Type B pancreatic cell (in vitro differentiated cells): ENCODE measurements at regions not wholly inside any gene's neighbourhood (a gene's known extent, or its start where the extent isn't known, plus 50 kb on each side); places are given as distances from the start of the nearest gene placed in this dataset.

Source experiments
- DNase-seq: peaks from one replicate; pipeline ENCODE4 v3.0.0; 2021; ENCODE audit warnings: mixed read lengths; ENCODE audit not compliant: unreplicated experiment; ENCODE audit errors: extremely low spot score
- H3K27ac Mint-ChIP-seq: 2 replicates; pipeline ENCODE4 v1.8.0; 2021; ENCODE audit warnings: mild to moderate bottlenecking, mixed read lengths
- H3K27me3 Mint-ChIP-seq: 2 replicates; pipeline ENCODE4 v1.8.0; 2021; ENCODE audit warnings: mixed read lengths
- H3K36me3 Mint-ChIP-seq: 2 replicates; pipeline ENCODE4 v1.8.0; 2021; ENCODE audit warnings: mixed read lengths
- H3K4me1 Mint-ChIP-seq: one replicate; pipeline ENCODE4 v1.8.0; 2021; ENCODE audit warnings: mixed read lengths; ENCODE audit not compliant: unreplicated experiment
- H3K4me3 Mint-ChIP-seq: 2 replicates; pipeline ENCODE4 v1.8.0; 2021; ENCODE audit warnings: mild to moderate bottlenecking, mixed read lengths
- H3K9me3 Mint-ChIP-seq: 2 replicates; pipeline ENCODE4 v1.8.0; 2021; ENCODE audit warnings: mixed read lengths
- CTCF ChIP-seq: fragments of 200-600 bp; sonication (generic); conservative IDR thresholded peaks from 2 replicates; pipeline ENCODE4 v1.5.0; 2021; ENCODE audit warnings: antibody characterized with exemption, mild to moderate bottlenecking

GRCh38 chr5:3963652-3964051, 368.0 kb downstream of the IRX1 start:
- H3K27me3 Mint-ChIP-seq: peaks cover 12% of the 10 kb centered on the region
- no peak for TF ChIP-seq CTCF
- H3K4me3 Mint-ChIP-seq: no peak overlapping the region
- no peaks in the 10 kb centered on the region for H3K4me1 Mint-ChIP-seq
- H3K27ac Mint-ChIP-seq: no peak overlapping the region
- H3K9me3 Mint-ChIP-seq: peaks cover 9% of the 10 kb centered on the region
- DNase-seq: no peak
- H3K36me3 Mint-ChIP-seq: no peaks in the 10 kb centered on the region

DNA sequence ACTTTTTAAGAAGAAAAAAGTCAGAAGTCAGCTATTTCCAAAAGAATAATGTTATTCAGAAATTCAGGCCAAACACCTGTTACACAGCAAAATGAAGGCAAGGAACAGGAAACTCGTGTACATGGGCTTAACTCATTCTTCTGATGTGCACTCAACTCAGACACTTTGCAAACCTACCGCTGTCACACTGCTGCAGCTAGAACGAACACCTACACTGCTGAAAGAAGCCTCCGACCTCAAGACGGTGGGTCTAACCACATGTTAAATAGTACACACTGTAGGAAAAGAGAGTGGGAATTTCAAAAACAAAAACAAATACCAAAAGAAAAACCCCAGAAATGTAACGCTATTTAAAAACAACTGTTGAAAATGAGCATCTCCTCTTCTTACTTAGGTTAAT, 384.5 kb downstream of the IRX1 start:
- Mint-ChIP-seq H3K9me3 (peaks cover 5% of the 10 kb centered on the region), H3K36me3 (no peaks in the 10 kb centered on the region), H3K27ac (no peak overlapping the region), H3K4me3 (no peak overlapping the region), H3K4me1 (no peaks in the 10 kb centered on the region), H3K27me3 (no peaks in the 10 kb centered on the region)
- no peak for DNase-seq
- TF ChIP-seq CTCF: no peak

- H3K4me1 Mint-ChIP-seq: no peaks in the 10 kb centered on the region
- no peak overlapping the region for H3K4me3 Mint-ChIP-seq
- H3K36me3 Mint-ChIP-seq: no peaks in the 10 kb centered on the region
- peaks cover 6% of the 10 kb centered on the region for H3K27me3 Mint-ChIP-seq
- DNase-seq: no peak
- no peak for TF ChIP-seq CTCF
- peaks cover 5% of the 10 kb centered on the region for H3K9me3 Mint-ChIP-seq
- H3K27ac Mint-ChIP-seq: no peak overlapping the region
Measured at GRCh38 chr5:3987867-3988266, 392.2 kb downstream of the IRX1 start.

DNA sequence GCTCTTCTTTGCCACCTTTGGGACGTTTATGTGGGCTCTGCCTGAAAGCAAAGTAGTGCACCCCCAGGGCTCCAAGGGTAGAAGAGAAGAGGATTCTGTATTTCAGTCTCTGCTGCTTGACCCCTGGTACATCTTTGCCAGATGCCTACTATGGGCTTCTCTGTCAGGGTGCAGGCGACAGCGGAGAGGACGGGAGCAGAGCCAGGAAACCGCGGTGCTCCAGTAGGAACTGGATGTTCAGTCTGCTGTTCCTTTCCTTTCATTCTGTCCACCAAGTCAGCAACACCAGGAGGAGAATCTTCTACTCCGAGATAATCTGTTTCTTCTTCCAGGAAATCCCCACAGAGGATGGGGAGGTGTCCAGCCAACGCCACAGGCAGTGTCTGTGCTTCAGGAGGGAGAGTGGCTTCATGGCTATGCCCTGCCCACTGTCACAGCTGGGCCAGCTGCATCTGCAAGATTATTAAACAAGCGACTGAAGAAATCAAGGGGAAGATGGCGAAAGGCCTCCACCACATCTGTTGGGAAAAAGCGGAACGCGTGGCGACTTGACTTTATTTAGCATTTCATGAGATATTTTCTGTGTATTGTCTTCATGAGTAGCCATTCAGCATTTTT, 398.3 kb downstream of the IRX1 start:
- H3K36me3 Mint-ChIP-seq: no peaks in the 10 kb centered on the region
- H3K4me1 Mint-ChIP-seq: peaks cover 15% of the 10 kb centered on the region
- no peak for TF ChIP-seq CTCF
- no peak overlapping the region for H3K4me3 Mint-ChIP-seq
- H3K9me3 Mint-ChIP-seq: peaks cover 5% of the 10 kb centered on the region
- DNase-seq: no peak
- no peak overlapping the region for H3K27ac Mint-ChIP-seq
- peaks cover 10% of the 10 kb centered on the region for H3K27me3 Mint-ChIP-seq

DNA sequence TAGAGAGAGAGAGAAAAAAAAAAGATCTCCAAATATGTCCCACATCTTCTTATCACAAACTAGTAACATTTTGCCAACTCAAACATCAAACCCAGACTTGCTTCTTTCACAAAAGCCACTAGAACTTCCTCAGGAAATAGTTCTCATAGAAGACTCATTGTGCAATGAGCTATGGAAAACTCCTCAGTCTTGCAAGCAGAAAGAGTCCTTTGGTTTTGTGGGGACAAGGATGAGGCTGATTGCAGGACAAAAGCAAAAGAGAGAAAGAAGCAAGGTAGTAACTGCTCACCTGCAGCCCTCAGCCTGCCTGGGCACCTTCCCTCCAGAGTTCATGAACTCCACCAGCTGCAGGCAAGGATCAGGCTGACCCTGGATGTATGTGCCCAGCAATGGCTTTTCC, 399.0 kb downstream of the IRX1 start:
- peaks cover 5% of the 10 kb centered on the region for H3K9me3 Mint-ChIP-seq
- DNase-seq: no peak
- peaks cover 15% of the 10 kb centered on the region for H3K4me1 Mint-ChIP-seq
- H3K27ac Mint-ChIP-seq: no peak overlapping the region
- H3K27me3 Mint-ChIP-seq: peaks cover 14% of the 10 kb centered on the region
- TF ChIP-seq CTCF: no peak
- H3K36me3 Mint-ChIP-seq: no peaks in the 10 kb centered on the region
- no peak overlapping the region for H3K4me3 Mint-ChIP-seq
